IgD-negative memory B cell (primary cell): ENCODE measurements at regions not wholly inside any gene's neighbourhood (a gene's known extent, or its start where the extent isn't known, plus 50 kb on each side); places are given as distances from the start of the nearest gene placed in this dataset.
"Not testable (repeated sequence)": the region's sequence is repeated elsewhere in the genome, so short reads cannot be mapped to it uniquely, and the experiment has no call there.

Experiments used
- H3K27ac Mint-ChIP-seq, 3 donors: one replicate each; pipeline ENCODE4 v1.8.0; 2020 to 2022; ENCODE audit warnings: mild to moderate bottlenecking in 3 of 3, mixed read lengths in 3 of 3, moderate library complexity in 1 of 3
- H3K27me3 Mint-ChIP-seq: one replicate; pipeline ENCODE4 v1.8.0; 2021; ENCODE audit warnings: mixed read lengths
- H3K36me3 Mint-ChIP-seq: one replicate; pipeline ENCODE4 v1.8.0; 2020; ENCODE audit warnings: mild to moderate bottlenecking, mixed read lengths
- H3K4me1 Mint-ChIP-seq, 3 donors: one replicate each; pipeline ENCODE4 v1.8.0; 2020 to 2022; ENCODE audit warnings: mixed read lengths in 3 of 3, mild to moderate bottlenecking in 1 of 3
- H3K4me3 Mint-ChIP-seq, 4 donors: one replicate each; pipeline ENCODE4 v1.8.0; 2020 to 2022; ENCODE audit warnings: mild to moderate bottlenecking in 4 of 4, mixed read lengths in 4 of 4, moderate library complexity in 3 of 4
- H3K9me3 Mint-ChIP-seq, 3 donors: one replicate each; pipeline ENCODE4 v1.8.0; 2020 to 2021; ENCODE audit warnings: mixed read lengths in 3 of 3, mild to moderate bottlenecking in 1 of 3

- Mint-ChIP-seq H3K27me3 (no peaks in the 10 kb centered on the region), H3K4me3 (no peak overlapping the region), H3K4me1 (no peaks in the 10 kb centered on the region), H3K9me3 (peaks cover 3 to 13% (median 5%) of the 10 kb centered on the region in 3 donors), H3K27ac (no peak overlapping the region), H3K36me3 (no peaks in the 10 kb centered on the region)
Observed at GRCh38 chr4:29948451-29948850, 771.7 kb upstream of the PCDH7 start.

- no peaks in the 10 kb centered on the region for H3K4me1 Mint-ChIP-seq
- H3K36me3 Mint-ChIP-seq: no peaks in the 10 kb centered on the region
- peaks cover 3 to 15% (median 5%) of the 10 kb centered on the region in 3 donors for H3K9me3 Mint-ChIP-seq
- H3K27ac Mint-ChIP-seq: no peak overlapping the region
- no peaks in the 10 kb centered on the region for H3K27me3 Mint-ChIP-seq
- H3K4me3 Mint-ChIP-seq: no peak overlapping the region
Observed at GRCh38 chr4:29948858-29949257, 771.3 kb upstream of the PCDH7 start.

- H3K4me1 Mint-ChIP-seq: no peaks in the 10 kb centered on the region
- H3K4me3 Mint-ChIP-seq: no peak overlapping the region
Observed at GRCh38 chr4:29966386-29966785, 753.8 kb upstream of the PCDH7 start.

GRCh38 chr4:29970626-29971025, 749.5 kb upstream of the PCDH7 start:
- Mint-ChIP-seq H3K9me3 (peaks cover 0 to 21% (median 2%) of the 10 kb centered on the region in 3 donors), H3K36me3 (no peaks in the 10 kb centered on the region), H3K4me3 (no peak overlapping the region), H3K27ac (no peak overlapping the region), H3K4me1 (no peaks in the 10 kb centered on the region), H3K27me3 (no peaks in the 10 kb centered on the region)

More at GRCh38 chr4:29966386-29966785, 753.8 kb upstream of the PCDH7 start:
- Mint-ChIP-seq H3K27ac (no peak overlapping the region), H3K27me3 (no peaks in the 10 kb centered on the region), H3K9me3 (peaks cover 0 to 20% (median 3%) of the 10 kb centered on the region in 3 donors), H3K36me3 (no peaks in the 10 kb centered on the region)

- Mint-ChIP-seq H3K36me3 (no peaks in the 10 kb centered on the region), H3K27ac (no peak overlapping the region), H3K9me3 (peaks cover 0 to 14% (median 2%) of the 10 kb centered on the region in 3 donors), H3K27me3 (no peaks in the 10 kb centered on the region), H3K4me1 (no peaks in the 10 kb centered on the region), H3K4me3 (no peak overlapping the region)
Observed at GRCh38 chr4:29972121-29972520, 748.0 kb upstream of the PCDH7 start.

GRCh38 chr4:29983890-29984289, 736.3 kb upstream of the PCDH7 start:
- no peak overlapping the region for H3K27ac Mint-ChIP-seq

GRCh38 chr4:30001628-30002027, 718.5 kb upstream of the PCDH7 start:
- Mint-ChIP-seq H3K4me3 (no peak overlapping the region), H3K27me3 (no peaks in the 10 kb centered on the region), H3K9me3 (peaks cover 4 to 12% (median 6%) of the 10 kb centered on the region in 3 donors), H3K27ac (no peak overlapping the region), H3K36me3 (no peaks in the 10 kb centered on the region), H3K4me1 (no peaks in the 10 kb centered on the region)

More at GRCh38 chr4:29983890-29984289, 736.3 kb upstream of the PCDH7 start:
- Mint-ChIP-seq H3K4me3 (no peak overlapping the region), H3K9me3 (peaks cover 0 to 1% (median 0%) of the 10 kb centered on the region in 3 donors), H3K4me1 (no peaks in the 10 kb centered on the region), H3K36me3 (no peaks in the 10 kb centered on the region), H3K27me3 (no peaks in the 10 kb centered on the region)

GRCh38 chr4:30002341-30002740, 717.8 kb upstream of the PCDH7 start:
- Mint-ChIP-seq H3K4me3 (no peak overlapping the region), H3K9me3 (peaks cover 4 to 12% (median 6%) of the 10 kb centered on the region in 3 donors), H3K4me1 (no peaks in the 10 kb centered on the region), H3K27me3 (no peaks in the 10 kb centered on the region), H3K36me3 (no peaks in the 10 kb centered on the region), H3K27ac (no peak overlapping the region)

GRCh38 chr4:30005995-30006394, 714.2 kb upstream of the PCDH7 start:
- no peaks in the 10 kb centered on the region for H3K4me1 Mint-ChIP-seq
- no peak overlapping the region for H3K4me3 Mint-ChIP-seq
- H3K27me3 Mint-ChIP-seq: no peaks in the 10 kb centered on the region
- no peak overlapping the region for H3K27ac Mint-ChIP-seq
- H3K36me3 Mint-ChIP-seq: no peaks in the 10 kb centered on the region
- peaks cover 6 to 16% (median 9%) of the 10 kb centered on the region in 3 donors for H3K9me3 Mint-ChIP-seq

GRCh38 chr4:30024526-30024925, 695.6 kb upstream of the PCDH7 start:
- Mint-ChIP-seq H3K9me3 (peaks cover 0 to 16% (median 6%) of the 10 kb centered on the region in 3 donors), H3K36me3 (no peaks in the 10 kb centered on the region), H3K27me3 (no peaks in the 10 kb centered on the region), H3K4me3 (no peak overlapping the region), H3K4me1 (no peaks in the 10 kb centered on the region), H3K27ac (no peak overlapping the region)

- H3K27ac Mint-ChIP-seq: no peak overlapping the region
- peaks cover 0 to 10% (median 2%) of the 10 kb centered on the region in 3 donors for H3K9me3 Mint-ChIP-seq
- H3K4me1 Mint-ChIP-seq: peaks cover 0 to 1% (median 0%) of the 10 kb centered on the region in 3 donors
- H3K4me3 Mint-ChIP-seq: no peak overlapping the region
- no peaks in the 10 kb centered on the region for H3K27me3 Mint-ChIP-seq
- no peaks in the 10 kb centered on the region for H3K36me3 Mint-ChIP-seq
Observed at GRCh38 chr4:30028826-30029225, 691.3 kb upstream of the PCDH7 start.

GRCh38 chr4:30056016-30056766, 664.0 kb upstream of the PCDH7 start:
- Mint-ChIP-seq H3K27me3 (no peaks in the 10 kb centered on the region), H3K9me3 (peaks cover 2 to 15% (median 3%) of the 10 kb centered on the region in 3 donors), H3K4me3 (no peak overlapping the region), H3K4me1 (peaks cover 0 to 2% (median 1%) of the 10 kb centered on the region in 3 donors), H3K36me3 (peaks cover 1% of the 10 kb centered on the region), H3K27ac (no peak overlapping the region)

GRCh38 chr4:30068234-30068633, 651.9 kb upstream of the PCDH7 start:
- Mint-ChIP-seq H3K27me3 (no peaks in the 10 kb centered on the region), H3K9me3 (peaks cover 4 to 15% (median 6%) of the 10 kb centered on the region in 3 donors), H3K27ac (peak overlapping the region in 1 of 3 donors; percentile 11), H3K4me3 (no peak overlapping the region), H3K4me1 (no peaks in the 10 kb centered on the region), H3K36me3 (no peaks in the 10 kb centered on the region)

GRCh38 chr4:30073011-30073710, 647.0 kb upstream of the PCDH7 start:
- Mint-ChIP-seq H3K4me3 (no peak overlapping the region), H3K4me1 (peaks cover 0 to 1% (median 0%) of the 10 kb centered on the region in 3 donors), H3K27ac (no peak overlapping the region), H3K27me3 (no peaks in the 10 kb centered on the region), H3K36me3 (no peaks in the 10 kb centered on the region), H3K9me3 (peaks cover 3 to 28% (median 5%) of the 10 kb centered on the region in 3 donors)

GRCh38 chr4:30092420-30093128, 627.6 kb upstream of the PCDH7 start:
- not testable (repeated sequence) for H3K9me3 Mint-ChIP-seq, H3K27me3 Mint-ChIP-seq, H3K4me1 Mint-ChIP-seq, H3K4me3 Mint-ChIP-seq, H3K27ac Mint-ChIP-seq, H3K36me3 Mint-ChIP-seq
